SU-DHL-6 (cell line): ENCODE measurements at regions not wholly inside any gene's neighbourhood (a gene's known extent, or its start where the extent isn't known, plus 50 kb on each side); places are given as distances from the start of the nearest gene placed in this dataset.

Experiments used
- H2AFZ ChIP-seq: fragments of 200-600 bp; sonication (generic); 2 replicates; pipeline ENCODE4 v1.6.1; 2014; ENCODE audit warnings: low read depth, mild to moderate bottlenecking, moderate library complexity, mixed read lengths, antibody characterized with exemption, low read length; ENCODE audit not compliant: severe bottlenecking
- H3F3A ChIP-seq: fragments of 200-600 bp; shearing (Covaris generic); 2 replicates; pipeline ENCODE4 v1.6.0; 2016; ENCODE audit warnings: antibody characterized with exemption, mild to moderate bottlenecking; ENCODE audit not compliant: insufficient read depth
- H3K27ac ChIP-seq: fragments of 200-600 bp; sonication (generic); 2 replicates; pipeline ENCODE4 v1.5.1; 2016; ENCODE audit warnings: low read depth, mild to moderate bottlenecking, low read length, moderate library complexity, mixed read lengths
- H3K27me3 ChIP-seq: fragments of 200-600 bp; sonication (generic), shearing (Covaris generic); 2 replicates; pipeline ENCODE4 v1.6.0; 2014; ENCODE audit warnings: mild to moderate bottlenecking, low read length
- H3K36me3 ChIP-seq: fragments of 200-600 bp; sonication (generic); 2 replicates; pipeline ENCODE4 v1.6.1; 2014; ENCODE audit warnings: mild to moderate bottlenecking, low read length, mixed read lengths
- H3K4me2 ChIP-seq: fragments of 300-600, 200-600 bp; shearing (Covaris generic), sonication (generic); 2 replicates; pipeline ENCODE4 v1.6.0; 2014; ENCODE audit warnings: low read length, low read depth, mild to moderate bottlenecking; ENCODE audit not compliant: poor library complexity, severe bottlenecking
- H3K4me3 ChIP-seq: fragments of 200-600 bp; sonication (generic); 2 replicates; pipeline ENCODE4 v1.5.1; 2014; ENCODE audit warnings: antibody characterized with exemption, low read length, mild to moderate bottlenecking, mixed read lengths; ENCODE audit not compliant: insufficient read depth, poor library complexity, severe bottlenecking
- H3K79me2 ChIP-seq: fragments of 200-600 bp; sonication (generic); 2 replicates; pipeline ENCODE4 v1.6.1; 2014; ENCODE audit warnings: mild to moderate bottlenecking, low read length, moderate library complexity; ENCODE audit not compliant: insufficient read depth
- H3K9ac ChIP-seq: fragments of 200-600 bp; sonication (generic); 2 replicates; pipeline ENCODE4 v1.7.0; 2014; ENCODE audit warnings: mild to moderate bottlenecking, low read length
- H3K9me2 ChIP-seq: fragments of 200-600 bp; sonication (generic); replicated peaks from 2 replicates; pipeline ENCODE4 v1.6.1; 2014; ENCODE audit warnings: low read length; ENCODE audit not compliant: insufficient read depth
- H3K9me3 ChIP-seq: fragments of 200-600 bp; sonication (generic); 2 replicates; pipeline ENCODE4 v1.6.1; 2014; ENCODE audit warnings: low read length, mixed read lengths; ENCODE audit not compliant: insufficient read depth
- H4K20me1 ChIP-seq: fragments of 200-600 bp; sonication (generic); 2 replicates; pipeline ENCODE4 v1.6.1; 2014; ENCODE audit warnings: low read depth, mild to moderate bottlenecking, antibody characterized with exemption, low read length, moderate library complexity, mixed read lengths
- EZH2phosphoT487 ChIP-seq: fragments of 200-600 bp; sonication (generic), shearing (Covaris generic); conservative IDR thresholded peaks from 2 replicates; pipeline ENCODE4 v1.6.1; 2018; ENCODE audit warnings: mild to moderate bottlenecking, antibody characterized with exemption, low read length, moderate library complexity, mixed read lengths
- TF ChIP-seq, protein P1 (sequence below): fragments of 200-600 bp; sonication (generic); IDR thresholded peaks from one replicate; pipeline ENCODE4 v1.5.1; 2017; ENCODE audit warnings: antibody characterized with exemption, mild to moderate bottlenecking, low read length, moderate library complexity; ENCODE audit not compliant: insufficient read depth, poor library complexity, severe bottlenecking

GRCh38 chr10:78964952-78965633 is 103.7 kb upstream of the ZMIZ1 start:
- H3K27ac ChIP-seq, result no peak overlapping the region
- H3K9ac ChIP-seq, result no peak overlapping the region
- H3F3A ChIP-seq, result no peaks in the 10 kb centered on the region
- no peaks in the 10 kb centered on the region for H3K79me2 ChIP-seq
- no peaks in the 10 kb centered on the region for H4K20me1 ChIP-seq
- no peaks in the 10 kb centered on the region for H3K9me3 ChIP-seq
- H3K4me2 ChIP-seq, result no peak overlapping the region
- H3K4me3 ChIP-seq, result no peak overlapping the region
- no peaks in the 10 kb centered on the region for H3K36me3 ChIP-seq
- TF ChIP-seq, protein P1, sequence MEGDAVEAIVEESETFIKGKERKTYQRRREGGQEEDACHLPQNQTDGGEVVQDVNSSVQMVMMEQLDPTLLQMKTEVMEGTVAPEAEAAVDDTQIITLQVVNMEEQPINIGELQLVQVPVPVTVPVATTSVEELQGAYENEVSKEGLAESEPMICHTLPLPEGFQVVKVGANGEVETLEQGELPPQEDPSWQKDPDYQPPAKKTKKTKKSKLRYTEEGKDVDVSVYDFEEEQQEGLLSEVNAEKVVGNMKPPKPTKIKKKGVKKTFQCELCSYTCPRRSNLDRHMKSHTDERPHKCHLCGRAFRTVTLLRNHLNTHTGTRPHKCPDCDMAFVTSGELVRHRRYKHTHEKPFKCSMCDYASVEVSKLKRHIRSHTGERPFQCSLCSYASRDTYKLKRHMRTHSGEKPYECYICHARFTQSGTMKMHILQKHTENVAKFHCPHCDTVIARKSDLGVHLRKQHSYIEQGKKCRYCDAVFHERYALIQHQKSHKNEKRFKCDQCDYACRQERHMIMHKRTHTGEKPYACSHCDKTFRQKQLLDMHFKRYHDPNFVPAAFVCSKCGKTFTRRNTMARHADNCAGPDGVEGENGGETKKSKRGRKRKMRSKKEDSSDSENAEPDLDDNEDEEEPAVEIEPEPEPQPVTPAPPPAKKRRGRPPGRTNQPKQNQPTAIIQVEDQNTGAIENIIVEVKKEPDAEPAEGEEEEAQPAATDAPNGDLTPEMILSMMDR, result no peak
- TF ChIP-seq EZH2phosphoT487, result no peak
- H3K9me2 ChIP-seq, result no peaks in the 10 kb centered on the region
- H3K27me3 ChIP-seq, result no peaks in the 10 kb centered on the region
- H2AFZ ChIP-seq, result no peak overlapping the region

DNA sequence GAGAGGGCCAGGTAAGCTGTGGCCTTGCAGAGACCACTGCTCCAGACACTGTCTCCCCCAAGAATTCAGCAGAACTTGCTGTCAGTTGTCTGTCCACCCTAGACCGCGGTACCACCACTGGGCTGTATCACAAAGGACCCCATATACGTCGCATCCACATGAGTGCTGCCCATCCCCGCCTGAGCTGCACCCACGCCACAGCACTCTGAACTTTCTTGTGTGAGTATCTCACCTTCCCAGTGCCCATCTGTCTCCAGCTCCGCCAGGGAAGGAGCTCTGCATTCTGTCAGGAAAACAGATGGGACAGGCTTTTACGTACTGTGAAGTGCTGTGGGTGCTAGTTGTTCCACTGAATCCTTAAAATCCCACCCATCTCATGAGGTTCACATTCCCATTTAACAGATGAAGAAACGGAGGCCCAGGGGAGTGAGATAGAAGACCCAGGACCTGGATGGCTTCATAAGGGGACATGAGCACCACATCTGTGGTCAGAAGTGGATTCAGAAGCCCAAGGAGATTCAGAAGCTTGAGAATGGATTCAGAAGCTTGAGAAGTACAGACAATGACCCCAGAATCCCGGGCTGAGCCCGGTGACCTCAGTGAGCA is 102.5 kb upstream of the ZMIZ1 start:
- Histone ChIP-seq H4K20me1 (no peaks in the 10 kb centered on the region), H3K9ac (no peak overlapping the region), H3K79me2 (no peaks in the 10 kb centered on the region), H3F3A (no peaks in the 10 kb centered on the region), H3K9me2 (no peaks in the 10 kb centered on the region), H3K27me3 (no peaks in the 10 kb centered on the region), H3K4me3 (no peak overlapping the region), H2AFZ (no peak overlapping the region), H3K27ac (no peak overlapping the region), H3K4me2 (no peak overlapping the region), H3K9me3 (no peaks in the 10 kb centered on the region), H3K36me3 (no peaks in the 10 kb centered on the region)
- TF ChIP-seq, protein P1, result no peak
- no peak for TF ChIP-seq EZH2phosphoT487

DNA sequence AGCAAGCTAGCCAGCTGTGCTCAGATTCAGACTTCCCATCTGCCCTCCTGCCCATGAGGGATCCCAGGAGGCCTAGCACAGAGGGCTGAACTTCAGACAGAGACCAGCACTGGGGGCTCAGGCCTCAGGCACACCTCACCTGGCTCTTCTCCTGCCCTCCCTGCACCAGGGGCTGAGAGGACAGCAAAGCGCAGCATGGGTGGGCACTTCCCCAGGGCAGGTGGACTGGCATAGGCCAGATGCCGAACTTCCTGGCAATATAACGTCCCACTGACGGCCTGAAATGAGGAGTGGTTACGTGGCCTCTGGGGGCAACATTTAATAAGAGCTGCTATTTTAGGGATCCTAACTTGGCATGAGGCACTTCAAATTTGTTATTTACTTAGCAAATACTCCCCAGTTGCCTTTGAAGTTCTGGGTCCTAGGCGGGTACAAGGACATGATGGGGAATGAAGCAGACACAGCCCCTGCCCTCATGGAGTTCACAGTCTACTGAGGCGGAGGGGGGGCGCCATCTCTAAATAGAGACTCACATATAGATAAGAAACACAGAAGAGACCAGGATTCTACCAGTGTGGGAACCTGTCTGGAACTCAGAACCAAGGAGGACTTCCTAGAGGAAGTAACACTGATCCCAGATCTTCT is 101.8 kb upstream of the ZMIZ1 start:
- Histone ChIP-seq H3K9ac (no peak overlapping the region), H4K20me1 (no peaks in the 10 kb centered on the region), H3K27ac (no peak overlapping the region), H3K9me2 (no peaks in the 10 kb centered on the region), H3K36me3 (no peaks in the 10 kb centered on the region), H3F3A (no peaks in the 10 kb centered on the region), H3K27me3 (no peaks in the 10 kb centered on the region), H3K4me2 (no peak overlapping the region), H3K79me2 (no peaks in the 10 kb centered on the region), H2AFZ (no peak overlapping the region), H3K9me3 (no peaks in the 10 kb centered on the region), H3K4me3 (no peak overlapping the region)
- no peak for TF ChIP-seq EZH2phosphoT487
- TF ChIP-seq, protein P1, result no peak
